ENCODE measurements at regions not wholly inside any gene's neighbourhood (a gene's known extent, or its start where the extent isn't known, plus 50 kb on each side); places are given as distances from the start of the nearest gene placed in this dataset.
A peak's percentile ranks its signal among the peaks of the same experiment; 100 is the strongest.

DNA sequence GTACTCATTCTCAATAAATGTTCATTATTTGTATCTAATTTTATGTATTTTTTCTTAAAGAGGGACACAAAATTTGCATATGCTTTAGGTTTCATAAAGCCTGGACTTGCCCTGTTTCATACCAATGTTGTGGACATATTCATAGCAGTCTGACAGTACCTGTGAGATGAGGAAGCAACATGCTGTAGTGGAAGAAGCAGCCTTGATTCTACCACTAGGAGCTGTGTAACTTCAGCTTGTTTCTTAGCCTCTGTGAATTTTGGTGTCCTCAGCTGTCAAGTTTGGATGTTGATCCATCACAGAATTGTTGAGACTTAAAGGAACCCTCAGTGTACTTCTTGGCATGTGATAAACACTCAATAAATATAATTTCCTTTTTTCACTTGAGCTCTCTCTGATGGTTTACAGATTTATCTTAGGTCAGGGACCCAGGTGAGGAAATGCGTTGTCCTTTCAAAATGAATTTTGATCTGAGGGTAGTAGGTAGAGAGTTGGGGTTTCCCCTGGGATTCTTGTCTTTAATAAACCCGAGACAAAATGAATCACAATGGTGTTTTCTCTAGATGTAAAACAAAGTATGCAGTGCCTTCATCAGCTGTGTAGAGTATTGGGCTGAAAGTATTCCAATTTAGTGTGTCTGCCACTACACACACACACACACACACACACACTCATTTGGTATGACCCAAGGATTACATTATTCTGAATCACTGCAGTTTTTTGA, 152.1 kb downstream of the KCNRG start:
- no peak overlapping the region for H3K4me3 ChIP-seq (ENCODE audit: low read depth, low read length)
- TF ChIP-seq ZNF324 (tag by site-specific recombination; IDR thresholded peaks at IDR 0.05), result no peak
- H3K9me3 ChIP-seq (ENCODE audit: control insufficient read depth, insufficient read depth, low read depth, low read length), result no peaks in the 10 kb centered on the region
- H3K27ac ChIP-seq (ENCODE audit: extremely low read depth, low read depth, low read length), result no peak overlapping the region
- POLR2A ChIA-PET, result no interaction called here
- H3K36me3 ChIP-seq (ENCODE audit: control insufficient read depth in 2 of 2, insufficient read depth in 1 of 2, low read length in 2 of 2), result no peaks in the 10 kb centered on the region
- CTCF ChIA-PET, result interaction anchor here (0.8 kb wide), 1 partner anchor 102 kb away, joined by 4 read pairs; no protein-coding TSS in a partner anchor
- H3K4me1 ChIP-seq (ENCODE audit: control insufficient read depth, insufficient read depth, low read length), result no peaks in the 10 kb centered on the region

DNA sequence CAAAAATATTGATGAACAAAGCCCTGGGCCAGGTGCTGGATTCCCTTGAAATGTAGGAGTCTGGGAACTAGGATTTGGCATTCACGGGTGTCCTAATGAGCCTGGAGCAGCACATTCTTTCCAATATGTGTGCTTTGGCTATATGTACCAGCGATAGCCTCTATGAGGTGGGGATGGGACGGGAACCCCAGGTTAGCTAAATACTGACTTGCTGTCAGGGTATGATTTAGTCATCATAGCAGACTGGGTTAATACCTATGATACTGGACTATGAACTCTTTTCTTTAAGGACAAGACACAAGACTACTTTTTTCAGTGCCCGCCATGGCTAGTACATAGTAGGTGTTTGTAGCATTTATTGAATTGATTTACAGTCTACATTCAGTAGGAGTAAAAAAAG, 152.7 kb downstream of the KCNRG start:
- ChIA-PET POLR2A (no interaction called here), CTCF (no interaction called here)
- Histone ChIP-seq H3K36me3 (ENCODE audit: control insufficient read depth in 2 of 2, insufficient read depth in 1 of 2, low read length in 2 of 2) (no peaks in the 10 kb centered on the region), H3K9me3 (ENCODE audit: control insufficient read depth, insufficient read depth, low read depth, low read length) (no peaks in the 10 kb centered on the region), H3K27ac (ENCODE audit: extremely low read depth, low read depth, low read length) (no peak overlapping the region), H3K4me1 (ENCODE audit: control insufficient read depth, insufficient read depth, low read length) (no peaks in the 10 kb centered on the region), H3K4me3 (ENCODE audit: low read depth, low read length) (no peak overlapping the region)
- TF ChIP-seq ZNF184 (tag by site-specific recombination; IDR thresholded peaks at IDR 0.05) (no peak), ZFP69B (tag by site-specific recombination; IDR thresholded peaks at IDR 0.05) (no peak), MZF1 (tag by site-specific recombination; IDR thresholded peaks at IDR 0.05; ENCODE audit: borderline replicate concordance) (no peak), TRIM28 (IDR thresholded peaks at IDR 0.05; ENCODE audit: borderline replicate concordance, low read length) (no peak)
- TF ChIP-seq, protein P1, sequence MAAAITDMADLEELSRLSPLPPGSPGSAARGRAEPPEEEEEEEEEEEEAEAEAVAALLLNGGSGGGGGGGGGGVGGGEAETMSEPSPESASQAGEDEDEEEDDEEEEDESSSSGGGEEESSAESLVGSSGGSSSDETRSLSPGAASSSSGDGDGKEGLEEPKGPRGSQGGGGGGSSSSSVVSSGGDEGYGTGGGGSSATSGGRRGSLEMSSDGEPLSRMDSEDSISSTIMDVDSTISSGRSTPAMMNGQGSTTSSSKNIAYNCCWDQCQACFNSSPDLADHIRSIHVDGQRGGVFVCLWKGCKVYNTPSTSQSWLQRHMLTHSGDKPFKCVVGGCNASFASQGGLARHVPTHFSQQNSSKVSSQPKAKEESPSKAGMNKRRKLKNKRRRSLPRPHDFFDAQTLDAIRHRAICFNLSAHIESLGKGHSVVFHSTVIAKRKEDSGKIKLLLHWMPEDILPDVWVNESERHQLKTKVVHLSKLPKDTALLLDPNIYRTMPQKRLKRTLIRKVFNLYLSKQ (tag by site-specific recombination; IDR thresholded peaks at IDR 0.05; ENCODE audit: borderline replicate concordance), result no peak

DNA sequence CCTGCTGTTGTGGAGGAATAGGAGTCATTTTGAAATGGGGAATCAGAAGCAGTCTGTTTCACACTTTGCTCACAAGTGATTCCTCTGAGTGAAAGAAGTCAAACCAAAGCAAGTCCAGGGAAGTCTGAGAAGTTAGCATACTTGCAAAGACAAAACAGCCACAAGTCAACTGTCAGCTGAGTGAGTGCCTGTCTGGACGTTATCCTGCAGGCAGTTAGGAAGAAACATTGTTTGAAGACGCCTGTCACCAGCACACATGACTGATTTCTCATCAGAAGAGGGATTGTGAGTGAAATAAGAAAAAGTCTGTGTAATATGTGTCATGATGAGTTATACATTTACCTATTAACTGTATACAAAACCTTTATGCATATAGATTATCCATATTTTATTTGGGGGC, 153.5 kb downstream of the KCNRG start:
- POLR2A ChIA-PET, result no interaction called here
- TF ChIP-seq, protein P2, sequence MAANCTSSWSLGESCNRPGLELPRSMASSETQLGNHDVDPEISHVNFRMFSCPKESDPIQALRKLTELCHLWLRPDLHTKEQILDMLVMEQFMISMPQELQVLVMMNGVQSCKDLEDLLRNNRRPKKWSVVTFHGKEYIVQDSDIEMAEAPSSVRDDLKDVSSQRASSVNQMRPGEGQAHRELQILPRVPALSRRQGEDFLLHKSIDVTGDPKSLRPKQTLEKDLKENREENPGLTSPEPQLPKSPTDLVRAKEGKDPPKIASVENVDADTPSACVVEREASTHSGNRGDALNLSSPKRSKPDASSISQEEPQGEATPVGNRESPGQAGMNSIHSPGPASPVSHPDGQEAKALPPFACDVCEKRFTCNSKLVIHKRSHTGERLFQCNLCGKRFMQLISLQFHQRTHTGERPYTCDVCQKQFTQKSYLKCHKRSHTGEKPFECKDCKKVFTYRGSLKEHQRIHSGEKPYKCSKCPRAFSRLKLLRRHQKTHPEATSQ (tag by site-specific recombination; IDR thresholded peaks at IDR 0.05), result no peak
- TF ChIP-seq ZIC2 (tag by site-specific recombination; IDR thresholded peaks at IDR 0.05), result no peak
- 0 out of 2 replicates have a peak, but pooled peaks have one; percentile 18 for TF ChIP-seq ZNF335 (tag by site-specific recombination; conservative IDR thresholded peaks at IDR 0.05)
- CTCF ChIA-PET, result interaction anchor here (0.6 kb wide), 1 partner anchor 113 kb away, joined by 3 read pairs; no protein-coding TSS in a partner anchor

DNA sequence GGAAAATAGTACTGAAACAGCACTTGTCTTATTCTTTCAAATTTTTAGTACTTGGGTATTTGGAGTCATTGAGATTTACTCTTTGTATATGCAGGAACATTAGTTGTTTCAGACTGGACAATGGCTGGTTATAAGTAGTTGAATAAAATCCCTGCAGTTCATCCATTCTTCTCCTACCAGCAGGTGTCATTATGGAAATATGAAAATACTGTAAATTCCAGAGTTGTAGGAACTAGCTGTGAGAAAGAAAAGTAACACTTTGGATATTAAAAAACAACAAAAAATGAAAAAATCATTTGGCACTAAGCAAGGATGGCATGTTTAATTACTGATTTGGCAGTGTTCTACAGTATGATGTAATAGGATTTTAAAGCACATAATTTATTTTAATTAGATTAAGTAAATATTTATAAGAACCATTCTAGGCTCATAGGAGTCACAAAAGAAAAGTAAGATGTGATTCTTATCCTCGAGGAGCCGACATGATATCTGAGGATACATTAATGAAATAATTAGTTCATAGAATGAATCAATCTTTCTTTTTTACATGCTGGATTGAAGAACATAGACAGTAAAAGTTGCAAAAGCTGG, 155.3 kb downstream of the KCNRG start:
- POLR2A ChIA-PET, result no interaction called here
- no peaks in the 10 kb centered on the region for H3K9me3 ChIP-seq (ENCODE audit: control insufficient read depth, insufficient read depth, low read depth, low read length)
- peak; percentile 43 for TF ChIP-seq ZNF654 (tag by site-specific recombination; IDR thresholded peaks at IDR 0.05; ENCODE audit: low read depth)
- no peak for TF ChIP-seq SETDB1 (IDR thresholded peaks at IDR 0.05; ENCODE audit: insufficient read length, low read length)
- 0 out of 2 replicates have a peak, but pooled peaks have one; percentile 53 for TF ChIP-seq ZNF664 (tag by site-specific recombination; IDR thresholded peaks at IDR 0.05)
- TF ChIP-seq, protein P3, sequence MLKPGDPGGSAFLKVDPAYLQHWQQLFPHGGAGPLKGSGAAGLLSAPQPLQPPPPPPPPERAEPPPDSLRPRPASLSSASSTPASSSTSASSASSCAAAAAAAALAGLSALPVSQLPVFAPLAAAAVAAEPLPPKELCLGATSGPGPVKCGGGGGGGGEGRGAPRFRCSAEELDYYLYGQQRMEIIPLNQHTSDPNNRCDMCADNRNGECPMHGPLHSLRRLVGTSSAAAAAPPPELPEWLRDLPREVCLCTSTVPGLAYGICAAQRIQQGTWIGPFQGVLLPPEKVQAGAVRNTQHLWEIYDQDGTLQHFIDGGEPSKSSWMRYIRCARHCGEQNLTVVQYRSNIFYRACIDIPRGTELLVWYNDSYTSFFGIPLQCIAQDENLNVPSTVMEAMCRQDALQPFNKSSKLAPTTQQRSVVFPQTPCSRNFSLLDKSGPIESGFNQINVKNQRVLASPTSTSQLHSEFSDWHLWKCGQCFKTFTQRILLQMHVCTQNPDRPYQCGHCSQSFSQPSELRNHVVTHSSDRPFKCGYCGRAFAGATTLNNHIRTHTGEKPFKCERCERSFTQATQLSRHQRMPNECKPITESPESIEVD (tag by site-specific recombination; IDR thresholded peaks at IDR 0.05), result peak; percentile 70
- CTCF ChIA-PET, result no interaction called here
- H3K4me1 ChIP-seq (ENCODE audit: control insufficient read depth, insufficient read depth, low read length), result no peaks in the 10 kb centered on the region
- no peak overlapping the region for H3K4me3 ChIP-seq (ENCODE audit: low read depth, low read length)
- H3K27ac ChIP-seq (ENCODE audit: extremely low read depth, low read depth, low read length), result no peak overlapping the region
- no peaks in the 10 kb centered on the region for H3K36me3 ChIP-seq (ENCODE audit: control insufficient read depth in 2 of 2, insufficient read depth in 1 of 2, low read length in 2 of 2)

More for the DNA sequence above, 153.5 kb downstream of the KCNRG start:
- no peak overlapping the region for H3K27ac ChIP-seq (ENCODE audit: extremely low read depth, low read depth, low read length)
- H3K4me3 ChIP-seq (ENCODE audit: low read depth, low read length), result no peak overlapping the region
- no peaks in the 10 kb centered on the region for H3K36me3 ChIP-seq (ENCODE audit: control insufficient read depth in 2 of 2, insufficient read depth in 1 of 2, low read length in 2 of 2)
- H3K9me3 ChIP-seq (ENCODE audit: control insufficient read depth, insufficient read depth, low read depth, low read length), result no peaks in the 10 kb centered on the region
- H3K4me1 ChIP-seq (ENCODE audit: control insufficient read depth, insufficient read depth, low read length), result no peaks in the 10 kb centered on the region

Measured in HEK293 (cell line).